Peyer's patch (tissue), 4 donors: ENCODE measurements at regions not wholly inside any gene's neighbourhood (a gene's known extent, or its start where the extent isn't known, plus 50 kb on each side); places are given as distances from the start of the nearest gene placed in this dataset.

Experiments used
- CTCF ChIP-seq, 6 experiments: fragments of 450-650 bp in 4 of 6; fragments of 200-600 bp in 2 of 6; sonication (generic) in 1 of 6; IDR thresholded peaks; one replicate each; pipeline ENCODE4 v1.5.1; 2017 to 2019; ENCODE audit warnings: antibody characterized with exemption in 6 of 6, mild to moderate bottlenecking in 3 of 6, moderate library complexity in 1 of 6
- POLR2A ChIP-seq, 2 donors: fragments of 450-650 bp; IDR thresholded peaks; one replicate each; pipeline ENCODE4 v1.5.1; 2017; ENCODE audit warnings: antibody characterized with exemption in 2 of 2, mild to moderate bottlenecking in 2 of 2, moderate library complexity in 2 of 2

- TF ChIP-seq CTCF (IDR thresholded peaks at IDR 0.05) (no peak), POLR2A (IDR thresholded peaks at IDR 0.05) (no peak)
These were observed 556.4 kb downstream of the SLC6A15 start for GRCh38 chr12:84356224-84356623.
